ENCODE measurements at regions not wholly inside any gene's neighbourhood (a gene's known extent, or its start where the extent isn't known, plus 50 kb on each side); places are given as distances from the start of the nearest gene placed in this dataset.
A peak's percentile ranks its signal among the peaks of the same experiment; 100 is the strongest.
"Not testable (repeated sequence)": the region's sequence is repeated elsewhere in the genome, so short reads cannot be mapped to it uniquely, and the experiment has no call there.

DNA sequence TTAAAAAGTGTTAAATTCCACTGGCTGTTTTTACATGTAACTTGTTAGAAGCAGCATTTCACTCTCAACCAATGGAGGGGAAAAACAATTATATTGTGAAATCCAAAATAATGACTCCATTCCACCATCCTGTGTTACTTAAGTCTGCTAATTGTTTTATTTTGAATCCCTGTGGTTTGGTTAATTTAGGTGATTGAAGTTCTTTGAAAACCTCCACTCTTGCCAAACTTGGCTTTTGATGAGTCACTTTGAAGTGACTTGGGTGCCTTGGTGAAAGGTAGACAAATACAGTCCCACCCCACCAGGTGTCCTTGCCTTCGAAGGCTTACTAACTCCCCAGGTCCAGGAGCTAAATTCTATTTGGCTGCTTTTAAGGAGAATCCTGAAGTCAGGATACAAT lies 1303.8 kb upstream of the NRXN1 start:
- no peak for DNase-seq (ENCODE audit: low read depth in 2 of 2)

DNA sequence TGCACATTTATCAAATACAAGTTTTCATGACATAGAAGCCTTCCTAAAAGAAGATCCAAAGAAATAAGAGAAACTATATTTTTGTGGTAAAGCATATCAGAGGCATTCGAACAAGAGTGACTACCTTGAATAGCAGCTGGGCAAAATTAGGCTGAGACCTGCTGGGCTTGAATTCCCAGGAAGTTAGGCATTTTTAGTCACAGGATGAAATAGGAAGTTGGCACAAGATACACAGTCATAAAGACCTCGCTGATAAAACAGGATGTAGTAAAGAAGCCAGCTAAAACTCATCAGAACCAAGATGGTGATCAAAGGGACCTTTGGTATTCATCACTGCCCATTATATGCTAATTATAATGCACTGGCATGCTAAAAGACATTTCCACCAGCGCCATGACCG lies 1302.3 kb upstream of the NRXN1 start:
- no peak for DNase-seq (ENCODE audit: low read depth in 2 of 2)

DNA sequence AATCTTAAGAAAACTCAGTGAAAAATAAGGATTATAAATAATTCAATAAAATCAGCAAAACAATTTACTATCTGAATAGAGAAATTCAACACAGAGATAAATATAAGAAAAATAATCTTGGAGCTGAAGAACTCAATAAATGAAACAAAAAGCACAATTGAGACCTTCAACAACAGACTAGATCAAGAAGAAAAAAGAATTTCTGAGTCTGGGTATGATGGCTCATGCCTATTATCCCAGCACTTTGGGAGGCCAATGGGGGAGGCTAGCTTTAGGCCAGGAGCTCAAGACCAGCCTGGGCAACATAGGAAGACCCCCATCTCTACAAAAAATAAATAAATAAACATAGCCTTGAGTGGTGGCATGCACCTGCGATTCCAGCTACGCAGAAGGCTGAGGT lies 1295.7 kb upstream of the NRXN1 start:
- no peak for DNase-seq (ENCODE audit: low read depth in 2 of 2)

DNA sequence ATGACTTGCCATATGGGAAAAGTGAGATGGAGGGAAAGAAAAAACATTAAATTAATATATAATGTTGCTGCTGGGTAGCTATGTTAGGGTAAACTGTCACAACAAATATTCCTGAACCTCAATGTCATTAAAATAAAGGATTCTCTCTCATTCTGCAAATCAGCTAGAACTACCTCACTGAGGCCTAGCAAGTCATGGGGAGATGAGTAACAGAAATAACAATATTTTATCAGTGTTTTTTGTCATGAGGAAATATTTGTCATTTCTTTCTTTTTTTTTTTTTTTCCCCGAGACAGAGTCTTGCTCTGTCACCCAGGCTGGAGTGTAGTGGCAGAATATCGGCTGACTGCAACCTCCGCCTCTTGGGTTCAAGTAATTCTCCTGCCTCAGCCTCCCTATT lies 1282.3 kb upstream of the NRXN1 start:
- DNase-seq (ENCODE audit: low read depth in 2 of 2), result no peak

DNA sequence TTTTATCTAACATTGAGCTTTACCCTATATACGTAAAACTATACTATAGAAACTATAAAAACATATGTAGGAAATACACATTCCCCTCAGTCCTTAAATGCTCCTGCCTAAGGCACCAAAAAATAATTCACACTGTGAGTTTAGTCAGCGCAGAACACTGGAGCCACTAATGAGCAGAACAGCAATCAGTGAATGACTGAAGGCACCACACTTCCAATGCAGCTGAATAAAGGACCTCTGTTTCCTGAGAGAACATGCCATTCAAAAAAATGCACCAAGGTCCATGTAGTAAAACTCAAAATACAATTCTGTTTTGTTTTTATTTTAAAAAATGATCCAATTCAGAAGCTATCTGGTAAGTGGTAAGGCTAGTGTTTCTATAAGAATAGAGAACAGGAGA lies 1280.6 kb upstream of the NRXN1 start:
- no peak for DNase-seq (ENCODE audit: low read depth in 2 of 2)

DNA sequence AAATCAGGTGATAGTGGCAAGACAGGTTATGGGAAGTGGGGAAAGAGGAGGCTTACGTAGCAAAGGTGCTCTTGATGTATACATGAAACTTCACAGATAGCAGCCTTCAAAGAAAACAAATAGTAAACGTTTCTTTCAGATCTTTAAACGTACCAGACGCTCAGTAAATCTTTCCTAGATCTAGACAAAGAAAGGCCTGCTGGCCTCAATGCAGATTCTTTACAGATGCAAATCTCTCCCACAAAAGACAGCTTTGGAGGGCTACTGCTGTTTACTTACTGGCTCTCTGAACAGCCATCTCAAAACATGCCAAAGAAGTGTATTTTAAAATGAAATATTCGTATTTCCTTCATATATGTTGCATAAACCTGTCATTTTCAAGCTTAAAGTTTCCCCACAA lies 1279.9 kb upstream of the NRXN1 start:
- DNase-seq (ENCODE audit: low read depth in 2 of 2), result no peak

DNA sequence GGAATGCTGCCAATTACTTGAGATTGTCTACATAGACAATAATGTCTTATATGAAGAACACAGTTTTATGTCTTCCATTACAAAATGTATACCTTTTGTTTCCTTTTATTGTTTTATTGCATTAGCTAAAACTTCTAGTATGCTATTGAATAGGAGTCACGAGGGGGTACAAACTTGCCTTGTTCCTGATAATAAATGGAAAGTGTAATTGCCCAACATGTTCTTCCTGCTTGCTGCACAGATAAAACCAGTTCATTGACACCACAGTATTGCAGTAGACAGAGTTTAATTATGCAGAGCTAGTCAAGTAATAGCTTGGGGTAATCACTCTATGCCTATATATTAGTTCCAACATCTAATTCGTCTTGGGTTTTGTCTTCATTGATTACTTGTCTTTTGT lies 1276.2 kb upstream of the NRXN1 start:
- no peak for DNase-seq (ENCODE audit: low read depth in 2 of 2)

DNA sequence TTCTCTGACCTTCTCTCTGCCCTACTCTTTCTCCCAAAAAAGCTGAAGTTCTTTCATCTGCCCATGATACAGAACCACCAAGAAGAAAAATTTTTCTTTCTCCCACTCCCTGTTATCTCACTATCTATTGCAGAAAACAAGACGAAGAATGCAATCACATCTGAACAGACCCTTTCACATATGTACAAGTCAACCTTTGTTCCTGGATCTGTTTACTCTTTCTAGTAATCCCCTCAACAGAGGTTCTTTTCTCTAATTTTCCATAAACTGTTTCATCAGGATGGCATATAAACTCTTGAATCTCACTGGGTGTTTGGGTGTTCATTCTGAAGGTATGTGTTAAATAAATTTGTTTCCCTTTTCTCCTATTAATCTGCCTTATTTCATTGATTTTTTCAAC lies 1262.7 kb upstream of the NRXN1 start:
- no peak for DNase-seq (ENCODE audit: low read depth in 2 of 2)

DNA sequence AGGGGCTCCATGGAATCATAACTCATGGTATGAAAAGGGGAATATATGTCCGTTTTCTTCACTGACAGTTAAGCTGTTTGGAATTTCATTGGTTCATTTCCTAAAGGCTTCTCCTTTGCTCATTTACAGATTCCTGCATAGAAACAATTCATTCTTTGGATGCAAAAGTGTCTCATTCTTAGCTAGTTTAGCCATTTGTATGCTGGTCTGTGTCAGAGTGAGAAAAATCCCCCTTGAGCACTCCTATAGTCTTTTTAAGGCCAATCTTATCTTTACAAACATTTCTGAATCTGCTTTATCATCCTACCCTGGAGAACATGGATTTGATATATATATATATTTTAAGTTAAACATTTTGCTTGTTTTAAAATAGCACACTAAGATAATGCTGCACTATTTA lies 1260.9 kb upstream of the NRXN1 start:
- DNase-seq (ENCODE audit: low read depth in 2 of 2), result no peak

DNA sequence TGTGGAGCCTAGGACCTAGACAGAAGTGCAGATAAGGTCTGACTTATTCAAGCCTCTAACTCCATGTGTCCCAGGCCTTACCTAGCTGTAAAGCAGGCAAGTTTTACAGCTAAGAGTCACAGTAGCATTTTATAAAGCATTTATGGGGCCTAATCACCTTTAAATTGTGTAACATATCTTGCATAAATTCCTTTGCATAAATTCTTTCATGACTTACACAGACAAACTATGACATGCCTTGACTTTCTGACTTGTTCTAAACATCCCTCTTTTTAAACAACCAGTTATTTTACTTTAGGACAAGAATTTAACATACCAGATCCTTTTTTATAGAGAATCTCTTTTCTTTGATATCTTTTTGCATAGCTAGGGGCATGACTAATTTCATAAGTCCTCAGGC lies 1257.8 kb upstream of the NRXN1 start:
- DNase-seq (ENCODE audit: low read depth in 2 of 2), result no peak

DNA sequence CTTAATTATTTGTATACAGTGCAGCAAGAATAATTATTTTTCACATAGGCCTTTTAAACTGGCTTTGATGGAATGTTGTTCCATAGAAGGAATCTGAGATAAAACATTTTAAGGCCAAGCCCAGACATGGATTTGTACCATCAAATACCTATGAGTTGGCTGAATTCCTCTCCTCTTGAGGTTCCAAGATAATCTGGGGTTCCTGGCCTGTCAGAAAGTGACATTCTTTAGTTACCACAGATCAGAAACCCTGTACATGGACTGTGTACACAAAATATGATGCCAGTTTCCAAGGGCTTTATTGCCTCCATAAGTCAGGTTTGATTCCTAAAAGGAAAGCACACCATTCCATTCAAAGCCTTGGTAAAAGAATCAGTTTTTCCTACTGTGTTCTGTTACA lies 1256.7 kb upstream of the NRXN1 start:
- DNase-seq (ENCODE audit: low read depth in 2 of 2), result no peak

DNA sequence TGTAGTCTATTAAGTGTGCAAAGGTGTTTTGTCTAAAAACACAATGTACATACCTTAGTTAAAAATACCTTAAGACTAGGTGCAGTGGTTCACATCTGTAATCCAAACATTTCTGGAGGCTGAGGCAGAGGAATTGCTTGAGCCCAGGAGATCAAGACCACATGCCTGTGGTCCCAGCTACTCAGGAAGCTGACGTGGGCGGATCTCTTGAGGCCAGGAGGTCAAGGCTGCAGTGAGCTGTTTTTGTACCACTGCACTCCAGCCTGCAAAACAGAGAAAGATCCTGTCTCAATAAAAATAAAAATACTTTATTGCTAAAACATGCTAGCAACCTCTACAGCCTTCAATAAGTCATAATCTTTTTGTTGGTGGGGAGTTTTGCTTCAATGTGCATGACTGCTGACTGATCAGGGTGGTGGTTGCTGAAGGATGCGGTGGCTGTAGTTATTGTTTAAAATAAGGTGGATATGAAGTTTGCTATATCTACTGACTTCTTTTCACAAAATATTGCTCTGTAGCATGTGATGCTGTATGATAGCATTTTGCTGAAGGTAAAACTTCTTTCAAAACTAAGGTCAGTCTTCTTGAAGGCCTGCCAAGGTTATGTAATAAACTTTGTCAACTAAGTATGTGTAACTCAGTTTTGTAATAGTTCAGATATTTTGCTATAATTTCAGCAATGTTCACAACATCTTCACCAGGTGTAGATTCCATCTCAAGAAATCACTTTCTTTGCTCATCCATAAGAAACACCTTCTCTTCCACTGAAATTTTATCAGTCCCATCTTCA lies 1238.0 kb upstream of the NRXN1 start:
- peak in 1 of 2 donors; percentile 2 for DNase-seq (ENCODE audit: low read depth in 2 of 2)

DNA sequence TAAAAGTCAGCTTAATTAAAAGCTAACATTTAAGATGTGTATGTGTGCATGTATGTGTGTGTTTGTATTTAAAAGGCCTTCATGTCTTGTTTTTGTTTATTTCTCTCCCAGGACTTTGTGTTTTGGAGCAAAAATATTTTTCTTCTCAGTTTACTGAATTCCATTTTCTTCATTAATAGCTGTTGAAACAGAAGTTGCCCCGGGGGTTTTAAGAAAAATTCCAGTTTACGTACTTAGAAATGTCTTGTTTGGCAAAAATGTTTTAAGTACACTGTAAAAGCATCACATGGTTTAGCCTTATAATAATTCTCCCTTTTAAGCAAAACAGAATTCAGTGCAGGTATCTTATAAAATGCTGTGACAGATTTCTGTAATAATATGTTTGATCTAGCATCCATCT lies 1233.0 kb upstream of the NRXN1 start:
- DNase-seq (ENCODE audit: low read depth in 2 of 2), result no peak

DNA sequence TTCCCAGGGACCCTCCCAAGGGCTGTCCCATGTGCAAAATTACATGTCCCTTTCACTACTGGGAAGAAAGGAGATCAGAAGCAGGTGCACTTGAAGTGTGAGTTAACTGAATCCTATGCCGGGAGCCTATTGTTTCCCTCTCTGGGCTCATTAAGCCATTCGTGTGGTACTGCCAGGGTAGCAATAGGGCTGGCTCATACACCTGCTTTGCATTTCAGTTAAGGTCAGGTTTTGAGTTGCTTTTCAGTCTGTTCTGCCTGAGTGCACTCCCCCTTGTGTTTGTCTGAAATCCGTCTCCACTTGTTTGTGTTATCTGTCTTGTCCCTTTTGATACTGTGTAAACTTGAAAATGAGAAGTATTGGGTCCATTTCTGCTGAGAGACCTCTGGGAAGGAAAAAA lies 1232.6 kb upstream of the NRXN1 start:
- DNase-seq (ENCODE audit: low read depth in 2 of 2), result no peak

DNA sequence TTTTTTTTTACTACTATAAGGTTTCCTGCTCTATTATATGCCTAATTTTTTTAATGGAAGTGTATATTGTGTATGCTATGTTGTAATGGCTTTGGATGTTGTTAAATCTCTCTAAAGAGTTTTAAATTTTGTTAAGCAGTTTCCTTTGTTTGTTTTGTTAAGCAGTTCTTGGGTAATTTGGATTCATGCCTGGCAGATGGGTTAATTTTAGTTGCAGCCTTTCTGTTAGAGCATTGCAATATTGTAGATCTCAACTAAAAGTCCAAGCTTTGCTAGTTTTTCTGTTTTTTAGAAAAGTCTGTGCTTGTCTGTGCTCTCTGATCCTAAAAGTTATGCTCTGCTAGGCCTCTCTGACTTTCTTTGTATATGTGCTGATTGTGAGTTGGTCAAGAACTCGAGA lies 1229.0 kb upstream of the NRXN1 start:
- DNase-seq (ENCODE audit: low read depth in 2 of 2), result no peak

DNA sequence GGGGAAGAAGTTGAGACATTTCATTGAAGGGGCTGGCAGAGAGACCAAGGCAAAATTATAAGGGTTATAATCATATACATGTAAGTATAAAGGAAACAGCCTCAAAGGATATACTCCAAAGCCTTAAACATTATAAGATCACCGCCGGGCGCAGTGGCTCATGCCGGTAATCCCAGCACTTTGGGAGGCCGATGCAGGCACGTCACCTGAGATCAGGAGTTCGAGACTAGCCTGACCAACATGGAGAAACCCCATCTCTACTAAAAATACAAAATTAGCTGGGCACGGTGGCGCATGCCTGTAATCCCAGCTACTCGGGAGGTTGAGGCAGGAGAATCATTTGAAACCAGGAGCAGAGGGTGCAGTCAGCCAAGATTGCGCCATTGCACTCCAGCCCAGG lies 1227.0 kb upstream of the NRXN1 start:
- not testable (repeated sequence) for DNase-seq (ENCODE audit: low read depth in 2 of 2)

DNA sequence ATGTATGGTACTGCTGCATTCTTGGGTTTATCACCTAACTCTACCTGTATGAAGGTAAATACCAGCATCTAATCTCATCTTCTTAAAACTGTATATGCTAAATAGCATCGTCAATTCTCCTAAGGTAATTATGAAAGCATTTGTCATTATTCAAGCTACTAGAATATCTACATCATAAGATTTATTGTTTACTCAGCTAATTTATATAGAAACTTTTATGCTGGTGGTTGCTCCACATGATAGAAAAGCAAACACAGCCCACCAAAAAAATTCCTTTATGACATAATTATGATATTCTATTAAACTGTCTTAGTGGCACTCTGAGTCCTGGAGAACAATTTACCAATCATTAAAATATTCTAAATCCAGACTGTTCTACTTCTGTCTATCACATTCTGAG lies 1226.1 kb upstream of the NRXN1 start:
- no peak for DNase-seq (ENCODE audit: low read depth in 2 of 2)

DNA sequence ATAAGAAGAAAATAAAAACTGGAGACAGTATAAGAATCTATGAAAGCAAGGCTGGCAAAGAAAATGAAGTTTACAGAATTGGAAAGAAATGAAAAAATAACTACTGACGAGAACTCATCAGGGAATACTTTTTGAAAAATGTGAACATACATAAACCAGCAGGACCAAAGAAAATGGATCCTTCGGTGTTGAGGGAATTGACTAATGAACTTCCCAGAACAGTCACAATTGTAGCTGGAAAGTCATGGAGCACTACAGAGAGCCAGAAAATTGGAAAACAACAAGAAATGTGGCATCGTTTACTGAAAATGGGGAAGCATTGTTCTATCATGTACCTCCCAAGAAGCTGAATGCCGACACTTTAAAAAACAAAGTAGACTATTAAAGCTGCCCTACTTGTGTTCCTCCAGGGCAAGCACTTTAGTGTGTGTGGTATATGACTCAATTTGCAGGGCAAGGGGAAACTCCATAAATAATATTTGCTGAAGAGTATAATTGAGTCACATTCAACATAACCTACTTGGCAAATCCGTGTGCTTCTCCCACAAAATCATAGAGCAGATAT lies 1221.6 kb upstream of the NRXN1 start:
- no peak for DNase-seq (ENCODE audit: low read depth in 2 of 2)

DNA sequence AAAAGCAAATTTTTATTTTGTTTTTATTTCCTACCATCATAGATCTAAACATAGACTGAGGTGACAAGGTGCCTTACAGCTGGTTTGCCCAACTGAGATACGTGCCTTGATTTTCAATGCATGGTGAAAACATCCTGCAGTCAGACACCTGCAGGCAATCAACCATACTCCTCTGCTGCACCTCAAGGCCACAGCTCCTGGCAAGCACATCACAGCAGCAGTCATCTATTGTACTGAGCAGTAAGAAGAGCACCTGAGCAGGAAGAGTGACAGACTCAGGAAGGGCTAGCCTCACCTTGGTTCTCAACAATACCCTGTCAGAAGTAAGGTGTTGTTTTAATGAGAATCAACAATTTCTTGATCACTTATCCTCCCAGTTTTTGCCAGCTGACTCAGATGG lies 1206.8 kb upstream of the NRXN1 start:
- DNase-seq (ENCODE audit: low read depth in 2 of 2), result no peak

DNA sequence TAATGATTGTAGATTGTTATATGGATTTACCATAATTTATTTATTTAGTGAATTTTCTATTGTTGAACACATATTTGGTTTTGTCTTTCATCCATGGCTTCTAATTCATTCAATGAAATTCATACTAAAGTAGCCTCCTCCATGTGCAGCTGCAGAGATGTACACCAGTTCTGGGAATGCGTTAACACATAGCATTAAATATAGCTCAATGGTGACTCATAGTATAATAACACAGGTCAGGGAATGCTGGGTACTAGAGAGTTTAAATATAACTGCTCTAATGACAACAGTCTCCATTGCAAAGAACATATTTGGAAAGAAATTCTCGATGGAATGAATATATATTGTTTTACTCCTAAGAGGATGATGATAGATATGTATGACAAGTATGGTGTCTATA lies 1190.2 kb upstream of the NRXN1 start:
- DNase-seq (ENCODE audit: low read depth in 2 of 2), result no peak

DNA sequence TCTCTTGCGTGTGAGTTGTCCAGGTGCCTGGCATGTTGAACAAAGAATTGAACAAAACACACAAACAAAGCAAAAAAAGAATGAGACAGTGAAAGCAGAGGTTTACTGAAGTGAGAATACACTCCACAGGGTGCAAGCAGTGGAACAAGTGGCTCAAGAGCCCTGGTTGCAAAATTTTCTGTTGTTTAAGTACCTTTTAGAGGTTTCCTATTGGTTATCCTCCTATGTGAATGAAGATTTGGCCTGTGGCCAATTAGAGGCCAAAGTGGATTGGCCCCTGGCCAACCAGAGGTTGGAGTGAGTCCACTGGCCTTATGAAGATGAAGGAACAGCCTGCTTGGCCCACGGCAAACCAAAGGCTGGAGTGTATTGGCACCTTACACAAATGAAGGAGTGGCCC lies 1188.5 kb upstream of the NRXN1 start:
- no peak for DNase-seq (ENCODE audit: low read depth in 2 of 2)

DNA sequence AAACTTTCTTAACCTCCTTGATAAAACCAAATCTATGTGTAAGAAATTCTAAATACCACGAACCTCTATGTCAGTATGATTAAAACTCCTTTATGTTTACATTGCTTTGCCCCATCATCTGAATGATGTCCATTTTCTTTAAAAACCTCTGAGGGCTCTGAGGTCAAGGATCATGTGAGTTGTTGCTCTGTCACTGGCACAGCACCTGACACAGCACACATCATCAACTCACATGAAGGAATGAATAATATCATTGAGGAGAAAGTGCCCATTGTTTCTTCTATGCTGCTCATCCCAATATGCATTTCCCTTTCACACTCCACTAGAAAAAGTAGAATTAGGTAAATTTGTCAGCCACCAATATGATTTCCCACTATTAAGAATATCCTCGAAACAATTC lies 1178.7 kb upstream of the NRXN1 start:
- DNase-seq (ENCODE audit: low read depth in 2 of 2), result no peak

DNA sequence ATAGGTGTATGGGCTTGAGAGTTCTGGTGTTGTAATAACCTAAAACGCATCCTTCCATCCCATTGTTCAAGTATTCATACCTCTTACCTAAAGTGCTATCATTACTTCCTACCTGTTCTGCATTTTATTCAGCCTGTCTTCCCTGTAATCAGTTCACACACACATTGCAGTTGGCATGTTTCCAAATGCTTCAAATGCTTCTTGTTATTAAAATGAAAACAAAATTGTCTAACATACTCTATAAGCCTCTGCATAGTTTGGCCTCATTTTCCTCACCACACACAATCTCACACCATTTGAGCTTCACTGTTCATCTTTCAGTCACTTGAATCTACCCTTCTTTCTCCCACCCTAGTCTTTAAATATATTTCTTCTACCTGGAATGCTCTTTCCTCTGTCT lies 1178.2 kb upstream of the NRXN1 start:
- no peak for DNase-seq (ENCODE audit: low read depth in 2 of 2)

DNA sequence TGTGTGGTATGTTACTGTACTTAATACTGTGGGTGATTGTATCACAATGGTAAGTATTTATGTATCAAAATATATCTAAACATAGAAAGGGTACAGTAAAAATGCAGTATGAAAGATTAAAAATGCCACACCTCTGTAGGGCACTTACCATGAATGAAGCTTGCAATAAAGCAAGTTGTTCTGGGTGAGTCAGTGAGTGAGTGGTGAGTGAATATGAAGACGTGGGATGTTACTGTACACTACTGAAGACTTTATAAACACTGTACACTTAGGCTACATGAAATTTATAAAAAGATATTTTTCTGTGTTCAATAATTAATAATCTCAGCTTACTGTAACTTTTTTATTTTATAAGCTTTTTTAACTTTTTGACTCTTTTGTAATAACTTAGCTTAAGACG lies 1162.4 kb upstream of the NRXN1 start:
- DNase-seq (ENCODE audit: low read depth in 2 of 2), result no peak

All from dermis microvascular lymphatic vessel endothelial cell (primary cell).